HEK293T (cell line): ENCODE measurements at regions not wholly inside any gene's neighbourhood (a gene's known extent, or its start where the extent isn't known, plus 50 kb on each side); places are given as distances from the start of the nearest gene placed in this dataset.

ENCODE experiments used
- ARNT ChIP-seq: fragments of 450-650 bp; IDR thresholded peaks from 2 replicates; pipeline ENCODE4 v1.6.1; 2017; ENCODE audit warnings: mild to moderate bottlenecking
- FOXA1 ChIP-seq: fragments of 450-650 bp; IDR thresholded peaks from 2 replicates; pipeline ENCODE4 v1.6.1; 2016; ENCODE audit warnings: mild to moderate bottlenecking
- FOXM1 ChIP-seq: fragments of 450-650 bp; IDR thresholded peaks from 2 replicates; pipeline ENCODE4 v1.6.1; 2017; ENCODE audit warnings: mild to moderate bottlenecking, borderline replicate concordance
- HDGF ChIP-seq: fragments of 450-650 bp; IDR thresholded peaks from 2 replicates; pipeline ENCODE4 v1.6.1; 2017; ENCODE audit warnings: antibody characterized with exemption, borderline replicate concordance
- ZNF384 ChIP-seq: fragments of 450-650 bp; IDR thresholded peaks from 2 replicates; pipeline ENCODE4 v1.6.1; 2016

DNA sequence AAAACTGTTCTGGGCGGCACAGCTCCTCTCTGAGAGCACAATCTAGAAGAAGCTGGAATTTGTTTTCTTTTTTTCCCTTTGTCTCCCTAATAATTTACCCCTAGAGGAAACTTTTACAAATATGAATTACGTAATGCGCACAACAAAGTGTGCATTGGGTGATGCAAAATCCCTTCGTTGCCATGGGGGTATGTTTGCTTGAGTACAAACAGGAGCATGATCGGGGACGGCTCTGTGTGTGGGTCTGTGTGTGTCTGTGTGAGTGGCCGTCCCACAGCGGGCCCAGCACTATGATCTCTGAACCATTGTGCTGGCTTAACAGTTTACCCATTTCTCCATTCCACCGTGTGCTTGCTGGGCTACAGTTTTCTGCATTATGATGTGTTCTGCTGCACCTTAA, 278.2 kb downstream of the CDC5L start:
- TF ChIP-seq ARNT (no peak), HDGF (no peak), ZNF384 (no peak), FOXA1 (no peak), FOXM1 (no peak)
